H1 (cell line): ENCODE measurements at regions not wholly inside any gene's neighbourhood (a gene's known extent, or its start where the extent isn't known, plus 50 kb on each side); places are given as distances from the start of the nearest gene placed in this dataset.
"Not testable (repeated sequence)": the region's sequence is repeated elsewhere in the genome, so short reads cannot be mapped to it uniquely, and the experiment has no call there.

Experiments
- CTCF ChIA-PET: fragments of 300-600 bp; sonication (Branson Sonifier 250); formaldehyde crosslinking; loops from one replicate; lab custom pipeline; 2021; ENCODE audit not compliant: partially characterized antibody; lab: Charles Lee
- POLR2A ChIA-PET: fragments of 300-600 bp; sonication (Branson Sonifier 250); formaldehyde crosslinking; loops from one replicate; lab custom pipeline; 2021; ENCODE audit warnings: inconsistent platforms; ENCODE audit not compliant: partially characterized antibody; lab: Charles Lee
- DNase-seq, 2 experiments: peaks; one replicate each; pipeline versions ENCODE4 v3.0.0 to v3.0.0-alpha.2; 2010 to 2022; ENCODE audit warnings: low spot score in 2 of 2, low read depth in 1 of 2, mixed read lengths in 1 of 2
- FAIRE-seq: peaks from 2 replicates; lab custom pipeline; 2011; peaks lifted over from hg19 to GRCh38; lab: Jason Lieb, UNC
- H2AFZ ChIP-seq: 2 replicates; pipeline ENCODE4 v1.8.1; 2012; ENCODE audit warnings: low read length, inconsistent platforms
- H2AK5ac ChIP-seq: 2 replicates; pipeline ENCODE4 v1.6.1; 2013; ENCODE audit warnings: low read depth, low read length
- H2BK120ac ChIP-seq: replicated peaks from 2 replicates; pipeline ENCODE3; 2013; ENCODE audit warnings: low read depth, low read length, inconsistent platforms
- H2BK12ac ChIP-seq: 2 replicates; pipeline ENCODE4 v1.6.1; 2013; ENCODE audit warnings: low read depth, low read length
- H2BK15ac ChIP-seq: 2 replicates; pipeline ENCODE4 v1.6.1; 2013; ENCODE audit warnings: low read length
- H2BK20ac ChIP-seq: 2 replicates; pipeline ENCODE4 v1.6.1; 2013; ENCODE audit warnings: low read length
- H2BK5ac ChIP-seq: 2 replicates; pipeline ENCODE4 v1.6.1; 2013; ENCODE audit warnings: low read depth, low read length
- H3K14ac ChIP-seq: 2 replicates; pipeline ENCODE4 v1.6.1; 2013; ENCODE audit warnings: inconsistent platforms; ENCODE audit not compliant: insufficient read length
- H3K18ac ChIP-seq: 2 replicates; pipeline ENCODE4 v1.6.1; 2013; ENCODE audit warnings: low read length; ENCODE audit errors: extremely low read depth
- H3K23ac ChIP-seq: 2 replicates; pipeline ENCODE4 v1.6.1; 2013; ENCODE audit warnings: inconsistent platforms; ENCODE audit not compliant: insufficient read length
- H3K23me2 ChIP-seq: 2 replicates; pipeline ENCODE4 v1.6.1; 2013; ENCODE audit warnings: low read depth, low read length
- H3K27ac ChIP-seq: 2 replicates; pipeline ENCODE4 v1.6.1; 2011; ENCODE audit warnings: low read depth, low read length, inconsistent platforms
- H3K27me3 ChIP-seq, 4 experiments: replicated peaks in 1 of 4; 1 replicate in 1 of 4; 2 replicates in 3 of 4; pipeline versions ENCODE4 v1.6.1 to v1.8.1; 2011 to 2013; ENCODE audit warnings: low read length in 3 of 4, mild to moderate bottlenecking in 3 of 4, inconsistent platforms in 2 of 4, mixed read lengths in 2 of 4, moderate library complexity in 1 of 4; ENCODE audit not compliant: control insufficient read depth in 3 of 4, insufficient read depth in 3 of 4; ENCODE audit errors: extremely low read depth in 1 of 4
- H3K36me3 ChIP-seq, 4 experiments: 2 replicates each; pipeline versions ENCODE4 v1.6.1 to v1.8.1; 2011 to 2013; ENCODE audit warnings: mild to moderate bottlenecking in 4 of 4, low read length in 3 of 4, moderate library complexity in 2 of 4, control low read depth in 1 of 4, inconsistent platforms in 1 of 4; ENCODE audit not compliant: insufficient read depth in 4 of 4, control insufficient read depth in 2 of 4
- H3K4ac ChIP-seq: replicated peaks from 2 replicates; pipeline ENCODE3; 2013; ENCODE audit warnings: low read length, low read depth, mixed read lengths, inconsistent platforms; ENCODE audit not compliant: insufficient read length
- H3K4me1 ChIP-seq, 4 experiments: replicated peaks in 1 of 4; 1 replicate in 1 of 4; 2 replicates in 3 of 4; pipeline versions ENCODE4 v1.6.1 to v1.8.1; 2011 to 2013; ENCODE audit warnings: low read length in 3 of 4, inconsistent platforms in 2 of 4, mixed read lengths in 1 of 4; ENCODE audit not compliant: insufficient read depth in 4 of 4, control insufficient read depth in 3 of 4
- H3K4me2 ChIP-seq, 2 experiments: 2 replicates each; pipeline versions ENCODE4 v1.6.1 to v1.8.1; 2011 to 2013; ENCODE audit warnings: low read depth in 2 of 2, low read length in 2 of 2, control low read depth in 1 of 2, inconsistent platforms in 1 of 2, mild to moderate bottlenecking in 1 of 2; ENCODE audit not compliant: insufficient read depth in 1 of 2
- H3K4me3 ChIP-seq, 4 experiments: fragments of 200-600, 300-600 bp in 1 of 4; sonication (generic), shearing (Covaris generic), sonication (Bioruptor Twin) in 1 of 4; 2 replicates each; pipeline versions ENCODE4 v1.5.1 to v1.8.1; 2011 to 2016; ENCODE audit warnings: low read length in 4 of 4, low read depth in 3 of 4, control low read depth in 2 of 4, inconsistent platforms in 2 of 4, mild to moderate bottlenecking in 2 of 4, mixed read lengths in 1 of 4, moderate library complexity in 1 of 4; ENCODE audit not compliant: insufficient read depth in 2 of 4; ENCODE audit errors: extremely low read depth in 1 of 4
- H3K56ac ChIP-seq: replicated peaks from 2 replicates; pipeline ENCODE3; 2013; ENCODE audit warnings: low read depth, mild to moderate bottlenecking, mixed read lengths, low read length, inconsistent platforms; ENCODE audit not compliant: insufficient read length
- H3K79me1 ChIP-seq: 2 replicates; pipeline ENCODE4 v1.6.1; 2013; ENCODE audit warnings: low read depth, low read length, control low read depth
- H3K79me2 ChIP-seq, 2 experiments: 2 replicates each; pipeline versions ENCODE4 v1.6.1 to v1.8.1; 2012 to 2013; ENCODE audit warnings: low read length in 2 of 2, mild to moderate bottlenecking in 2 of 2, inconsistent platforms in 1 of 2; ENCODE audit not compliant: insufficient read depth in 2 of 2, control insufficient read depth in 1 of 2
- H3K9ac ChIP-seq, 4 experiments: replicated peaks in 1 of 4; 1 replicate in 1 of 4; 2 replicates in 3 of 4; pipeline versions ENCODE4 v1.6.1 to v1.8.1; 2011 to 2013; ENCODE audit warnings: low read depth in 3 of 4, low read length in 3 of 4, control low read depth in 2 of 4, mild to moderate bottlenecking in 2 of 4, moderate library complexity in 2 of 4, inconsistent platforms in 1 of 4; ENCODE audit errors: extremely low read depth in 1 of 4
- H3K9me3 ChIP-seq, 2 experiments: 2 replicates each; pipeline versions ENCODE4 v1.6.1 to v1.8.1; 2012 to 2013; ENCODE audit warnings: mild to moderate bottlenecking in 2 of 2, moderate library complexity in 2 of 2, control low read depth in 1 of 2, inconsistent platforms in 1 of 2, low read depth in 1 of 2, low read length in 1 of 2, mixed read lengths in 1 of 2; ENCODE audit not compliant: insufficient read depth in 2 of 2
- H4K20me1 ChIP-seq, 2 experiments: replicated peaks in 1 of 2; 2 replicates each; pipeline versions ENCODE3 to v1.8.1; 2011 to 2013; ENCODE audit warnings: inconsistent platforms in 2 of 2, low read length in 2 of 2, mild to moderate bottlenecking in 1 of 2; ENCODE audit not compliant: insufficient read depth in 2 of 2, control insufficient read depth in 1 of 2
- H4K5ac ChIP-seq: 2 replicates; pipeline ENCODE4 v1.6.1; 2013; ENCODE audit warnings: low read length, low read depth, mixed read lengths, inconsistent platforms; ENCODE audit not compliant: insufficient read length
- H4K8ac ChIP-seq: 2 replicates; pipeline ENCODE4 v1.8.0; 2013; ENCODE audit warnings: mild to moderate bottlenecking, moderate library complexity, low read length, inconsistent platforms; ENCODE audit not compliant: insufficient read depth; ENCODE audit errors: extremely low read depth
- H4K91ac ChIP-seq: replicated peaks from 2 replicates; pipeline ENCODE3; 2013; ENCODE audit warnings: low read length, mixed read lengths, inconsistent platforms; ENCODE audit not compliant: insufficient read length
- WGBS, 2 experiments: shearing (Covaris generic) in 1 of 2; methylation state at CpG; one replicate each; pipeline versions ENCODE4 v1.1.6 to v1.1.7; 2013 to 2015; ENCODE audit warnings: low lambda C conversion rate in 2 of 2, mixed read lengths in 2 of 2, inconsistent platforms in 1 of 2, low coverage in 1 of 2, missing lambda C conversion rate in 1 of 2; ENCODE audit not compliant: insufficient replicate concordance in 2 of 2, insufficient coverage in 1 of 2, insufficient read length in 1 of 2; ENCODE audit errors: extremely low coverage in 1 of 2, missing lambda C conversion rate in 1 of 2; 5-methylcytosine and 5-hydroxymethylcytosine counted together

DNA sequence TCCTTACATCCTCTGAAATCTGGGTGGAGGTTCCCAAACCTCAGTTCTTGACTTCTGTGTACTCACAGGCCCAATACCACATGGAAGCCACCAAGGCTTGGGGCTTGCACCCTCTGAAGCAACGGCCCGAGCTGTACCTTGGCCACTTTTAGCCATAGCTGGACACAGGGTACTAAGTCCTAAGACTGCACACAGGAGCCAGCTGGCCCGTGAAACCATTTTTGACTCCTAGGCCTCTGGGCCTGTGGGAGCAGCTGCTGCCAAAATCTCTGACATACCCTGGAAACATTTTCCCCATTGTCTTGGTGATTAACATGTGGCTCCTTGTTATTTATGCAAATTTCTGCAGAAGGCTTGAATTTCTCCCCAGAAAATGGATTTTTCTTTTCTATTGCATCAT, 204.5 kb downstream of the C12orf75 start:
- H2BK120ac ChIP-seq, DNase-seq, H3K27me3 ChIP-seq, H3K4me2 ChIP-seq, H4K20me1 ChIP-seq, H3K56ac ChIP-seq, H2BK20ac ChIP-seq, POLR2A ChIA-PET, H2BK15ac ChIP-seq, H3K23ac ChIP-seq, H2BK5ac ChIP-seq, H2AFZ ChIP-seq, H3K18ac ChIP-seq, H3K4me3 ChIP-seq, FAIRE-seq, H4K8ac ChIP-seq, H3K36me3 ChIP-seq, H3K14ac ChIP-seq, H4K91ac ChIP-seq, H3K4ac ChIP-seq, H3K9ac ChIP-seq, H3K79me2 ChIP-seq, H3K4me1 ChIP-seq, H2AK5ac ChIP-seq, H3K79me1 ChIP-seq, H4K5ac ChIP-seq, H3K27ac ChIP-seq, H2BK12ac ChIP-seq, H3K23me2 ChIP-seq: not testable (repeated sequence)
- WGBS, 2 experiments: 87% methylated on average over 3 of the region's 3 CpGs; no CpG with 5 or more reads in 1 of the 2 experiments
- H3K9me3 ChIP-seq: peaks cover 19 to 20% of the 10 kb centered on the region in 2 experiments
- CTCF ChIA-PET: interaction anchor here (0.9 to 1.0 kb wide), 2 partner anchors 30 to 99 kb away, joined by 3 read pairs; no protein-coding TSS in a partner anchor
